NT2/D1 (cell line): ENCODE measurements at regions not wholly inside any gene's neighbourhood (a gene's known extent, or its start where the extent isn't known, plus 50 kb on each side); places are given as distances from the start of the nearest gene placed in this dataset.
"Not testable (repeated sequence)": the region's sequence is repeated elsewhere in the genome, so short reads cannot be mapped to it uniquely, and the experiment has no call there.

ENCODE experiments used
- DNase-seq: peaks from one replicate; pipeline ENCODE4 v3.0.0-alpha.2; 2011; ENCODE audit warnings: low read depth, low spot score
- H3K27me3 ChIP-seq: 2 replicates; pipeline ENCODE4 v1.6.0; 2011; ENCODE audit warnings: mild to moderate bottlenecking; ENCODE audit not compliant: insufficient read length, insufficient read depth
- H3K36me3 ChIP-seq: 2 replicates; pipeline ENCODE4 v1.6.1; 2011; ENCODE audit warnings: mild to moderate bottlenecking, low read length, mixed read lengths; ENCODE audit not compliant: insufficient read depth, insufficient read length
- H3K4me1 ChIP-seq: 2 replicates; pipeline ENCODE4 v1.5.1; 2011; ENCODE audit not compliant: insufficient read depth, insufficient read length
- H3K4me3 ChIP-seq: 2 replicates; pipeline ENCODE4 v1.5.1; 2011; ENCODE audit warnings: low read depth; ENCODE audit not compliant: insufficient read length
- H3K9ac ChIP-seq: 2 replicates; pipeline ENCODE4 v1.6.0; 2011; ENCODE audit warnings: low read depth; ENCODE audit not compliant: insufficient read length
- H3K9me3 ChIP-seq: 2 replicates; pipeline ENCODE4 v1.5.1; 2011; ENCODE audit warnings: mild to moderate bottlenecking, low read length; ENCODE audit not compliant: insufficient read depth
- SUZ12 ChIP-seq: IDR thresholded peaks from 2 replicates; pipeline ENCODE4 v1.6.1; 2011; ENCODE audit not compliant: insufficient read length, insufficient read depth; ENCODE audit errors: extremely low read depth
- YY1 ChIP-seq: IDR thresholded peaks from 2 replicates; pipeline ENCODE4 v1.6.1; 2011; ENCODE audit not compliant: insufficient read length, insufficient read depth
- ZNF274 ChIP-seq: IDR thresholded peaks from 2 replicates; pipeline ENCODE4 v1.6.1; 2011; ENCODE audit warnings: mild to moderate bottlenecking, low read depth, low read length

GRCh38 chr11:11211888-11212287 is 141.2 kb downstream of the CSNK2A3 start:
- DNase-seq: no peak

GRCh38 chr11:11211186-11211585 is 141.9 kb downstream of the CSNK2A3 start:
- H3K9ac ChIP-seq: no peak overlapping the region
- H3K9me3 ChIP-seq: no peaks in the 10 kb centered on the region
- TF ChIP-seq ZNF274 (no peak), YY1 (no peak), SUZ12 (no peak)
- H3K36me3 ChIP-seq: no peaks in the 10 kb centered on the region
- no peaks in the 10 kb centered on the region for H3K4me1 ChIP-seq
- H3K4me3 ChIP-seq: no peak overlapping the region
- no peaks in the 10 kb centered on the region for H3K27me3 ChIP-seq
- DNase-seq: no peak

More at GRCh38 chr11:11211888-11212287, 141.2 kb downstream of the CSNK2A3 start:
- Histone ChIP-seq H3K27me3 (no peaks in the 10 kb centered on the region), H3K4me1 (no peaks in the 10 kb centered on the region), H3K9ac (no peak overlapping the region), H3K4me3 (no peak overlapping the region), H3K36me3 (no peaks in the 10 kb centered on the region), H3K9me3 (no peaks in the 10 kb centered on the region)
- TF ChIP-seq YY1 (no peak), ZNF274 (no peak), SUZ12 (no peak)

- no peaks in the 10 kb centered on the region for H3K27me3 ChIP-seq
- H3K4me3 ChIP-seq: no peak overlapping the region
- H3K9ac ChIP-seq: no peak overlapping the region
- H3K9me3 ChIP-seq: no peaks in the 10 kb centered on the region
- no peaks in the 10 kb centered on the region for H3K36me3 ChIP-seq
- H3K4me1 ChIP-seq: no peaks in the 10 kb centered on the region
- no peak for DNase-seq
- TF ChIP-seq ZNF274: no peak
Measured at GRCh38 chr11:11210446-11210845, 142.6 kb downstream of the CSNK2A3 start.

GRCh38 chr11:11209967-11210366 is 143.1 kb downstream of the CSNK2A3 start:
- TF ChIP-seq YY1: no peak
- TF ChIP-seq SUZ12: no peak
- no peak for TF ChIP-seq ZNF274
- no peak for DNase-seq

GRCh38 chr11:11208994-11209393 is 144.1 kb downstream of the CSNK2A3 start:
- Histone ChIP-seq H3K4me1 (no peaks in the 10 kb centered on the region), H3K4me3 (no peak overlapping the region), H3K36me3 (no peaks in the 10 kb centered on the region), H3K9ac (no peak overlapping the region), H3K27me3 (no peaks in the 10 kb centered on the region), H3K9me3 (no peaks in the 10 kb centered on the region)
- TF ChIP-seq YY1 (no peak), ZNF274 (no peak), SUZ12 (no peak)
- no peak for DNase-seq

More at GRCh38 chr11:11209967-11210366, 143.1 kb downstream of the CSNK2A3 start:
- Histone ChIP-seq H3K9me3 (no peaks in the 10 kb centered on the region), H3K4me3 (no peak overlapping the region), H3K36me3 (no peaks in the 10 kb centered on the region), H3K27me3 (no peaks in the 10 kb centered on the region), H3K4me1 (no peaks in the 10 kb centered on the region), H3K9ac (no peak overlapping the region)

- H3K4me1 ChIP-seq: no peaks in the 10 kb centered on the region
- no peak overlapping the region for H3K9ac ChIP-seq
- DNase-seq: no peak
- no peaks in the 10 kb centered on the region for H3K36me3 ChIP-seq
- H3K9me3 ChIP-seq: no peaks in the 10 kb centered on the region
- no peak overlapping the region for H3K4me3 ChIP-seq
- no peaks in the 10 kb centered on the region for H3K27me3 ChIP-seq
- no peak for TF ChIP-seq SUZ12
- no peak for TF ChIP-seq ZNF274
- no peak for TF ChIP-seq YY1
Measured at GRCh38 chr11:11207428-11207827, 145.6 kb downstream of the CSNK2A3 start.

DNA sequence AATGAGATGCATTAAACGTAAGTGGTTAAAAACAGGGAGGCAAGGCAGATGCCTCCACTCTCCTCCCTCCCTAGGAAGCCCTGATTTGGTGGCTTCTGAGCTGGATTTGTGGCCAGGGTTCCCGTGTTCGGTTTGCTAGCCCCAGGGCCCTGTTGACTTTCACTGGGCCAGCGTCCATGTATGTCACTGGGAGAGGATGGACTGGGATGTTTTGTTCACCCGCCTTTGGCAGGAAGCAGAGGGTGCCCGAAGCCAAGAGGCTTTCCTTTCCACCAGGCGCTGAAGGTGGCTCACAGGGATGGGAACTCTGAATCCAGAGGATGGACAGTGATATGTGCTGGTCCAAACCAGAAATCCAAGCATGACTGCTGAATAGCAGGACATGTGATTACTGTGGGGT is 146.6 kb downstream of the CSNK2A3 start:
- no peaks in the 10 kb centered on the region for H3K4me1 ChIP-seq
- no peak overlapping the region for H3K4me3 ChIP-seq
- no peak overlapping the region for H3K9ac ChIP-seq
- no peaks in the 10 kb centered on the region for H3K27me3 ChIP-seq
- H3K36me3 ChIP-seq: no peaks in the 10 kb centered on the region
- DNase-seq: no peak
- no peaks in the 10 kb centered on the region for H3K9me3 ChIP-seq
- no peak for TF ChIP-seq ZNF274
- no peak for TF ChIP-seq SUZ12
- TF ChIP-seq YY1: no peak

DNA sequence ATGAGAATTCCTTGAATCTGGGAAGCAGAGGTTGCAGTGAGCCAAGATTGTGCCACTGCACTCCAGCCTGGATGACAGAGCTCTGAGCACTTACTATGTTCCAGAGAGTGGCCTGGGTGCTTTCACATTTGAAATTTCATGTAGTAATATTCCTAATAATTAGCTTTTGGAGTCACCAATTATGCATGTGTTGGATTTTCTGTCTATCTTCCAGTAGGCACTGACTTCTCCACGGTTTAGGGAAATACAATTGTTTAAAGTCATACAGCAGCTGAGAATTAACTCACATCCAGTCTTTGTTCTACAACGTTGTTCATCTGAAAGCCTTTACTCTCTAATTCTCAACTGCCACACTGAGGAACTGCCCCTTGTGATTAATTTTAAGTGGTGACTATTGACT is 150.2 kb downstream of the CSNK2A3 start:
- Histone ChIP-seq H3K4me1 (no peaks in the 10 kb centered on the region), H3K27me3 (no peaks in the 10 kb centered on the region), H3K9ac (no peak overlapping the region), H3K36me3 (no peaks in the 10 kb centered on the region), H3K4me3 (no peak overlapping the region), H3K9me3 (no peaks in the 10 kb centered on the region)
- TF ChIP-seq SUZ12 (no peak), YY1 (no peak)
- DNase-seq: no peak

DNA sequence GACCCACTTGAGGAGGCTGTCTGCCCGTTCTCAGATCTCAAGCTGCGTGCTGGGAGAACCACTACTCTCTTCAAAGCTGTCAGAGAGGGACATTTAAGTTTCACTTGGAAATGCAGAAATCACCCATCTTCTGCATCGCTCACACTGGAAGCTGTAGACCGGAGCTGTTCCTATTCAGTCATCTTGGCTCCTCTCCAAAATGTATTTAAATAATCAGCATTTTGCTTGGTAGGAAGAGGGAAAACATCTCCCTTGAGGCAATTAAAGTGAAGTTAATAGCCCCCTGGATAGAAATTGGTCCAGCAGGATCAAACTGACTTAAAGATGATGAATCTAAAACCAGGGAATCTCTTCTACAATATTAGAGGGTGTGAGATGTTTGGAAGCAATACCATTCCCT is 151.7 kb downstream of the CSNK2A3 start:
- not testable (repeated sequence) for H3K9me3 ChIP-seq, H3K27me3 ChIP-seq, H3K9ac ChIP-seq, H3K4me3 ChIP-seq, DNase-seq, H3K36me3 ChIP-seq, H3K4me1 ChIP-seq
